ENCODE measurements at regions not wholly inside any gene's neighbourhood (a gene's known extent, or its start where the extent isn't known, plus 50 kb on each side); places are given as distances from the start of the nearest gene placed in this dataset.

- TF ChIP-seq CTCF (IDR thresholded peaks at IDR 0.05) (no peak), ZFX (IDR thresholded peaks at IDR 0.05; ENCODE audit: borderline replicate concordance) (no peak)
Measured at GRCh38 chr4:30932581-30932980, 212.4 kb downstream of the PCDH7 start.

Data from 22Rv1 (cell line).